Mucosa of stomach (tissue), 1 donor: ENCODE measurements at regions not wholly inside any gene's neighbourhood (a gene's known extent, or its start where the extent isn't known, plus 50 kb on each side); places are given as distances from the start of the nearest gene placed in this dataset.

Experiments
- H3K27me3 ChIP-seq: one replicate; pipeline ENCODE4 v1.7.0; 2013; ENCODE audit warnings: mild to moderate bottlenecking, low read length; ENCODE audit not compliant: control insufficient read depth, insufficient read depth
- H3K36me3 ChIP-seq: one replicate; pipeline ENCODE4 v1.7.0; 2013; ENCODE audit warnings: low read length; ENCODE audit not compliant: control insufficient read depth, insufficient read depth
- H3K4me1 ChIP-seq: one replicate; pipeline ENCODE4 v1.7.0; 2013; ENCODE audit warnings: mild to moderate bottlenecking, low read length; ENCODE audit not compliant: control insufficient read depth, insufficient read depth
- H3K4me3 ChIP-seq: one replicate; pipeline ENCODE4 v1.7.0; 2013; ENCODE audit warnings: low read length
- H3K9ac ChIP-seq: one replicate; pipeline ENCODE4 v1.7.0; 2013; ENCODE audit warnings: mild to moderate bottlenecking, low read length, moderate library complexity
- H3K9me3 ChIP-seq: one replicate; pipeline ENCODE4 v1.7.0; 2013; ENCODE audit warnings: mild to moderate bottlenecking, low read length, moderate library complexity; ENCODE audit not compliant: control insufficient read depth
- donor health status: Pancreatic carcinoma.

DNA sequence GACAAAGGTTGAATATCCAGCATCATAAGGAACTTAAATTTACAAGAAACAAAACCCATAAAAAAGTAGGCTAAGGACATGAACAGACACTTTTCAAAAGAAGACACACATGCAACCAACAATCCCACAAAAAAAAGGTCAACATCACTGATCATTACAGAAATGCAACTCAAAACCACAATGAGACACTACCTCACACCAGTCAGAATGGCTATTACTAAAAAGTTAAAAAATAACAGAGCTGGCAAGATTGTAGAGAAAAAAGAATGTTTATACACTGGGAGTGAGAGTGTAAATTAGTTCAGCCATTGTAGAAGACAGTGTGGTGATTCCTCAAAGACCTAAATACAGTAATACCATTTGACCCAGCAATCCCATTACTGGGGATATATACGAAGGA lies 474.7 kb downstream of the TRIML1 start:
- H3K4me1 ChIP-seq: no peaks in the 10 kb centered on the region
- no peaks in the 10 kb centered on the region for H3K36me3 ChIP-seq
- H3K9me3 ChIP-seq: no peaks in the 10 kb centered on the region
- H3K9ac ChIP-seq: no peak overlapping the region
- no peak overlapping the region for H3K4me3 ChIP-seq
- H3K27me3 ChIP-seq: no peaks in the 10 kb centered on the region

DNA sequence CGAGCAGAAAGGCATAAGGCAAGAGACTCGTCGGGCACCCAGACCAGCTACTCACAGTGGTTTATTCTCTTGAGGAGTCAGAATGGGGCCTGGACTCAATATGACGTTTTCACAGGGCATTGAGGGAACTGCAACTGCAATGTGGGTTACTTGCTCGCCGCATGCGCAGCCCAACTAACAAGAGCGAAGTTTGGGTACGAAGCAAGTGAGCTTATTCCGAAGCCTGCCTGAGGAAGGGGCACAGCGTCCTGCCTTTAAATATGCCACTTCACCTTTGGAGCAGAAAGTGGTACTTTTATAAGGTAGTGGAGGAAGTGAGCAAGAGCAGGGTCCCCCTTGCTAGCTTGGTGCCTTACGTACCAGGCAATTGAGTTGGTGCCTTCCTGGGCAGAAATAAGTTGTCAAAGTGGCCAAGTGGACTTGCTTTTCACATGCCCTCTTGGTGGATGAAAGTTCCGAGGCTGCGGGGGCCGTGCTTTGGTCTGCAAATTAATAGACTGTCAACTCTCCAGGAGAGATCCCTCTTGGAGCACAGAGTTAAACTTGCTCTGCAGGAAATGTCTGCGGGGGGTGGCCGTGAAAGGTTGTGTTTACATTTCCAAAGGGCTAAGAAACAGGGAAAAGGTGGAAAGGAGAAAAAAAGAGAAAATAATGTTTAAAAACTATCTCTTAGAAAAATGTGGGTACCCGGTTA lies 480.4 kb downstream of the TRIML1 start:
- Histone ChIP-seq H3K9ac (no peak overlapping the region), H3K4me1 (no peaks in the 10 kb centered on the region), H3K9me3 (no peaks in the 10 kb centered on the region), H3K36me3 (no peaks in the 10 kb centered on the region), H3K27me3 (no peaks in the 10 kb centered on the region), H3K4me3 (no peak overlapping the region)

DNA sequence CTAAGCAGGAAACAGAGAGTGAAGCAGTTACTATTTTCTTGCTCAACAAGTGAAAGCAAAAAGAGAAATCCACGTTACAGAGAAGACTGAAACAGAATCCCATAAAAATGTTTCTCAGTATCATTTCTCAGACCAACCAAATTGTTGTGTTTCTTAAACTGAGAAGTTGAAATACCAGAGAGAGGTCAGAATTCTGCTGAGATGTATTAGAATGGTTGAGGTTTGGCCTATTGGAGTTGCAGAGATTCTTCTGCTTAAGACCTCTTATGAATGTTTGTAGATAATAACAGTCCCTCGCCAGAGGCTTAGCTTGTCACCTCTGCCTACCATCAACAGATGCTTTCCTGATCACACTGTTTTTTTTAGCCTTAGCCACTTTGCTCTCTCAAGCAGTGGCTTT lies 481.4 kb downstream of the TRIML1 start:
- no peaks in the 10 kb centered on the region for H3K27me3 ChIP-seq
- no peaks in the 10 kb centered on the region for H3K36me3 ChIP-seq
- H3K4me1 ChIP-seq: no peaks in the 10 kb centered on the region
- no peaks in the 10 kb centered on the region for H3K9me3 ChIP-seq
- H3K9ac ChIP-seq: no peak overlapping the region
- no peak overlapping the region for H3K4me3 ChIP-seq

DNA sequence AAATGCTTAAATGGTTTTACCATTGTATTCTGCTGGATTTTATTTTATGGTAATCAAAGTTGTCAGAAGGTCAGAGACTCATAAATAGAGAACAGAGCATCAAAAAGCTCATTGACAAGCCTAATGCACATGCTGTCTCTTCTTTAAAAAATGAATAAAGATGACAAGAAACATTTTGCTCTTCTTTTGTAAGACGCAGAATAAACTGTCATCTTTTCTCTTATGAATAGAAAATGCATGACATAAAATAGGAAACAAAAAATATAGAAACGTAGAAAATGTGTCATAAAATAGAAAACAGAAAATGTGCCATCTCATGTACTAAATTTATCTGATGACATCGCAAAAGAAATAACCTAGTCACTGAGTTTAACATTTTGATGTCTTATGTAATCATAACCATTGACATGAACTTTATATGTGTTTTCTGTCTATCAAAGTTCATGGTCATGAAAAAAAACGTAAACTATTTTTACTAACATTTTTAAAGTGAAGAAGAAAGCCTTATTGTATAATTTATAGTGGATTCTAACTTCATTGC lies 484.1 kb downstream of the TRIML1 start:
- Histone ChIP-seq H3K27me3 (no peaks in the 10 kb centered on the region), H3K4me1 (no peaks in the 10 kb centered on the region), H3K4me3 (no peak overlapping the region), H3K9me3 (no peaks in the 10 kb centered on the region), H3K36me3 (no peaks in the 10 kb centered on the region), H3K9ac (no peak overlapping the region)

DNA sequence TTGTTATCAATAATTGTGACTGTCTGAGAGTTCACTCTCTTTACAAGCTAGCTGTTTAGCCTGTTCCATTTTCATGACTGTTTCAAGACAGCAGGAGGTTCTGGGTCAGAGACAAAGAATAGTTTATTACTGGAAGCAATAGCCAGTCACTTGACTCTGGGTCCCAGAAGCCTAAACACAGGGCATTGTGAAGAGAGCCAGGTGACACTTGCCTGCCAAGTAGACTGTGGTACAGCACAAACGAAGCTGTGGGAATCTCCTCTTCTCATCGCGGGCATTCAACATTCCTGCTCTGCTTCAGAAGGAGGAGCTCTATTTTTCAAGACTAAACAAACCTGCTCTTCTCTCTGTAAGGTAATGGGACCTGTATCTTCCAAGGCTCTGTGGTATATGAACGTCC lies 485.1 kb downstream of the TRIML1 start:
- Histone ChIP-seq H3K36me3 (no peaks in the 10 kb centered on the region), H3K9ac (no peak overlapping the region), H3K9me3 (no peaks in the 10 kb centered on the region), H3K4me1 (no peaks in the 10 kb centered on the region), H3K4me3 (no peak overlapping the region), H3K27me3 (no peaks in the 10 kb centered on the region)

DNA sequence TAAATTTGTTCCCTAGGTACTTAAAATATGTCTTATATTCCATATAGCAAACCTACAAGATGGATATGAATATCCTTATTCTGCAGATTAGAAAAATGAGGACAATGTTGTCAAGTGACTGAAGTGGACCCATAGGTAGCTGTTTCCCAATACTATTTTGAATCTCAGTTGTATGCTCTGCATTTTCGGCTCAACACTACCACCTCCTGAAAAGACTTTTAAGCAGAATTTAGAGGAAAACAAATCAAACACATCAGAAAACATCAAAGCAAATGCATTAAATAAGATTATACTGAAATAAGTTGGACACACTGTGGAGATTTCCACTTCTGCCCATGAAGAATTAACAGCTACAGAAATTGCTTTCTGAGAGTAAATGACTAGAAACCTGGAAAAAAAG lies 488.7 kb downstream of the TRIML1 start:
- no peaks in the 10 kb centered on the region for H3K36me3 ChIP-seq
- no peaks in the 10 kb centered on the region for H3K4me1 ChIP-seq
- no peaks in the 10 kb centered on the region for H3K9me3 ChIP-seq
- no peak overlapping the region for H3K9ac ChIP-seq
- H3K27me3 ChIP-seq: no peaks in the 10 kb centered on the region
- H3K4me3 ChIP-seq: no peak overlapping the region

DNA sequence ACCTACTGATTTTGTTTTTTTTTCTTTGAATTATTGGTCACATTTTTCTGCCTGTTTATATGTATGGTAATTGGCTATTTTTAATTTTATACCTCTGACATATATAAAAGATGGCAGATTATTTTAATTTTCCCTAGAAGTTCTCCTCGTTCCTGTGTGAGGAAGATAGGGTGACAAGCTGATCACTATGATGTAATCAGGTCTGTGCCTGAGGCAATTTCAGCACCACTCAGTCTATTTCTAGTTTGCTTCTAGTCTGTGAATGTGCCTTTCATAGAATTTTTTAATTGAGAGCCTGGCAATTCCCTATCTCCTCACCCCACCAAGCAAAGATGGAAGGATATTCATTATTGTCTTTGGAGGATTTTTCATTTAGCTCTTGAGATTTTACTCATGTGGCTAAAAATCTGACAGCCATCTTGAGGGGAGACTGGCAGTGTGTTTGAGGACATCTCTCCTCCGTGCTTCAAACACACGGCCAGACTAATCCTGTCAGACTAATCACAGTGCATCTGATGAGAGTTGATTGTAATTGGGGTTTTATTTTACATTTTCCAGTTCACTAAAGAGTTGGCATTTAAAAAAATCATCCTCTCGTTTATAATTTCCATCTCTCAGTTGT lies 500.3 kb downstream of the TRIML1 start:
- Histone ChIP-seq H3K4me1 (no peaks in the 10 kb centered on the region), H3K27me3 (no peaks in the 10 kb centered on the region), H3K9ac (no peak overlapping the region), H3K9me3 (no peaks in the 10 kb centered on the region), H3K4me3 (no peak overlapping the region), H3K36me3 (no peaks in the 10 kb centered on the region)

DNA sequence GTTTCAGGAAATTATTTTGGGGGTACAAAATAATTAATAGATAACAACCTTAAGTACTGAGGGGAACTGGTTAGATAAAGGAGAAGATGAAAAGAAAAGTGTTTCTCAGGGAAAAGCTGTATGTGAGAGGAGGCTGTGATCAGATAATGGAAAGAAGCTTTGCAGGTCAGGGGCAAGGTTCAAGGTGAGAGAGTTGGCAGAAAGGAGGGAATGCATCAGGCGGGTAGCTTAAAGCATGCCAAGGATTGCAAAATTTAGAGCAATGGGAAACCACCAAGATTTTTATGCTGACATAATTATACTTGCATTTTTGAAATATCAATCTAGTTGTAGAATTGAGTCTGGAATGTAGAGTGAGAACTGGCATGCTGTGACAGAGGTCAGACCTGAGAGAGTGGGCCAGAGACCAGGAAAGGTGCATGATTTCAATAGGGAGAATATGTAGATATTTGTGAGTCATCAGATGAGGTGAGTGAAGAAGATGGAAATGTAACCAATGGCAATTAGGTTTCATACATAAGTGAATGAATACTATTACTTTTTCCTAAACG lies 508.7 kb downstream of the TRIML1 start:
- Histone ChIP-seq H3K4me3 (no peak overlapping the region), H3K36me3 (no peaks in the 10 kb centered on the region), H3K4me1 (no peaks in the 10 kb centered on the region), H3K9ac (no peak overlapping the region), H3K9me3 (no peaks in the 10 kb centered on the region), H3K27me3 (no peaks in the 10 kb centered on the region)

DNA sequence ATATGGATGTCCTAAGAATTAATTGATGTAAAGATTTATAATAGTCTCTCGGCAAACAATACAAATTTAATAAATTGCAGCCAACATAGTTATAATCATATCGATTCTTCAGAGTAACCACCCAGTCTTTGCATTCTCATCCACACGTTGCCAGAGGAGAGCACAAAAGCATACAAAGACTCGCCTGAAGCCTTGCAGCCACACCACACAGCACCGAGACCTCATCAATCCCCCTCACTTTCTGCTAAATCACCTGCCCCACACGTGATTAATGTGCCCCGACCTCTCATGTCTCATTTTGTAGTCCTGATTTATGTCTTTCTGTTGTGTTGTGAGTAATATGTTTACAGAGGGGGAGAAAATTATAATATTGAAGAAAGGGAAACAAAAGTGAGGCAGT lies 510.4 kb downstream of the TRIML1 start:
- Histone ChIP-seq H3K4me1 (no peaks in the 10 kb centered on the region), H3K9ac (no peak overlapping the region), H3K36me3 (no peaks in the 10 kb centered on the region), H3K27me3 (no peaks in the 10 kb centered on the region), H3K4me3 (no peak overlapping the region), H3K9me3 (no peaks in the 10 kb centered on the region)

DNA sequence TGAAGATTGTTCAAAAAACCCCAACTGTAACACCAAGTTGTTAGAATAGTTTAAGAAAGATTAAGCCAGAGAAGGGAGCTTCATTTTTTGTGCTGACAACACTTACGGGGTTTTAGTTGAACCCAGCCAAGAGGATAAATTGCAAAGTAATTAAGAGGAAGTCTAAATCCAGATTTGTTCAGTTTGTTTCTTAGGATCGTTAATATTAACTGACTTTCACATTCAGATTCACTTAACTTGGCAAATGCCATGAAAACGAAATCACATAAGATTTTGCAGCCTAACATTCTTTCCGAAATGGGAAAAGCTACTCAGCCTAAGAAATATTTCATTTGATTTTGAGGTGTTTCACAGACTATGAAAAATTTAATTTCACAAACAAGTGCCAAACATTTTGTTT lies 511.3 kb downstream of the TRIML1 start:
- no peaks in the 10 kb centered on the region for H3K9me3 ChIP-seq
- H3K4me1 ChIP-seq: no peaks in the 10 kb centered on the region
- no peaks in the 10 kb centered on the region for H3K27me3 ChIP-seq
- H3K4me3 ChIP-seq: no peak overlapping the region
- no peaks in the 10 kb centered on the region for H3K36me3 ChIP-seq
- H3K9ac ChIP-seq: no peak overlapping the region

DNA sequence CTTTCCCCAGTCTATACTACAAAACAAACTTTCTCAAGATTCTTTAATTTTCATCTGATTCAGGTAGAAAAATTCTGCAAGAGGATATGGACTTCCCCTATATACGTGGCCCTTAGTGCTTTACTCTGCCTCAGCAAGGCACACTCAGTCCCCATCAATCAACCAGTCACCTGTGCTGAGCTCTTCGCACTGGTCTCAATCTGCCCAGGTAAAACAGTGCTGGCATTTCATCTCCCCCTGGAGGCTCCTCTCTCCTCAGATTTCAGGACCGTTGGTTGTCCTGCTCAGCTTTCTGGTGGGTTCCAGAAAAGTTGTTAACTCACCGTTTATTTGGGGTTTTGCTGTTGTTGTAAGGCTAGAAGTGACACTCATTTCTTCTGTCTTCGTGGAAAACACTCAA lies 518.1 kb downstream of the TRIML1 start:
- no peak overlapping the region for H3K9ac ChIP-seq
- no peaks in the 10 kb centered on the region for H3K9me3 ChIP-seq
- H3K36me3 ChIP-seq: no peaks in the 10 kb centered on the region
- no peaks in the 10 kb centered on the region for H3K27me3 ChIP-seq
- H3K4me3 ChIP-seq: no peak overlapping the region
- no peaks in the 10 kb centered on the region for H3K4me1 ChIP-seq

DNA sequence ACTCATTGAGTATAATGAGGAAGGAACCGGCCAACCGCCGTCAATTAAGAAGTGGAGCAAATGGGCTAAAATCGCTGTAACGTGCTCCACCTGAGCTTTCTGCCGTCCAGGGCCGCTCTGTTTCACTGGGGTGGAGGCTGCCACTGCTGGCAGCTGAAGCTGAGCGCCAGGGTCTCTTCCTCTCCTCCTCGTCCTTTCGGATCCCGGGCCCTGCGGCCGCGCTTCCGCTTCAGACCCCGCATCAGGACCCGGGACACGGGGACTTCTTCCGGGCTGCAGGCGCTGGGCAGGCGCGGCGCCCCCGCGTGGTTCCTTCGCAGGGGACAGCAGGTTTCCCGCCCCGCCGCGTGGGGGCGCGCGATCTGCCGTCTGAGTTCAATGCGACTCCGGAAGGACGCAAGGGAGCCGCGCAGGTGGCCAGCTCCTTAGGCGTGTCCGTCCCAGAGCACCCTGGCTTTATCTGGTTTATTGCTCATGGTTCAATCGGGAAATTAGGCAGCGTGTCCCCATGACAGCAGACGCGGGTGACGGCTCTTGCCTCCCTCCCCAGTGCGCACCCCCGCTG lies 519.8 kb downstream of the TRIML1 start:
- Histone ChIP-seq H3K36me3 (no peaks in the 10 kb centered on the region), H3K4me3 (no peak overlapping the region), H3K9ac (no peak overlapping the region), H3K27me3 (no peaks in the 10 kb centered on the region), H3K9me3 (no peaks in the 10 kb centered on the region), H3K4me1 (no peaks in the 10 kb centered on the region)
